Esophagus muscularis mucosa (tissue), 4 donors: ENCODE measurements at regions not wholly inside any gene's neighbourhood (a gene's known extent, or its start where the extent isn't known, plus 50 kb on each side); places are given as distances from the start of the nearest gene placed in this dataset.

Experiments
- DNase-seq: peaks from one replicate; pipeline ENCODE4 v3.0.0-alpha.2; 2017; ENCODE audit errors: extremely low spot score
- H3K27ac ChIP-seq, 4 donors: fragments of 200-600 bp; sonication (generic); replicated peaks in 1 of 4; 1 replicate in 3 of 4; 2 replicates in 1 of 4; pipeline ENCODE4 v1.5.1; 2016 to 2019; ENCODE audit warnings: mild to moderate bottlenecking in 1 of 4
- H3K27me3 ChIP-seq, 4 donors: fragments of 200-600 bp; sonication (generic); one replicate each; pipeline versions ENCODE4 v1.5.1 to v1.6.0; 2016 to 2019
- H3K36me3 ChIP-seq, 4 donors: fragments of 200-600 bp; sonication (generic); one replicate each; pipeline ENCODE4 v1.5.1; 2016 to 2019
- H3K4me1 ChIP-seq, 4 donors: fragments of 200-600 bp; sonication (generic); one replicate each; pipeline ENCODE4 v1.5.1; 2016 to 2019
- H3K4me3 ChIP-seq, 4 donors: fragments of 200-600 bp; sonication (generic); 1 replicate in 2 of 4; 2 replicates in 2 of 4; pipeline ENCODE4 v1.5.1; 2016 to 2019; ENCODE audit warnings: mild to moderate bottlenecking in 4 of 4, moderate library complexity in 1 of 4
- H3K9me3 ChIP-seq, 4 donors: fragments of 200-600 bp; sonication (generic); 1 replicate in 3 of 4; 2 replicates in 1 of 4; pipeline ENCODE4 v1.5.1; 2016 to 2019
- CTCF ChIP-seq, 3 experiments: fragments of 200-600 bp in 2 of 3; fragments of 450-650 bp in 1 of 3; sonication (generic) in 2 of 3; IDR thresholded peaks; one replicate each; pipeline ENCODE4 v1.5.1; 2017 to 2019; ENCODE audit warnings: antibody characterized with exemption in 3 of 3, mild to moderate bottlenecking in 2 of 3, moderate library complexity in 1 of 3
- EP300 ChIP-seq: sonication (generic); formaldehyde crosslinking; IDR thresholded peaks from one replicate; pipeline ENCODE4 v1.6.1; 2017; ENCODE audit warnings: antibody characterized with exemption
- POLR2A ChIP-seq: fragments of 450-650 bp; IDR thresholded peaks from one replicate; pipeline ENCODE4 v1.6.1; 2017; ENCODE audit warnings: antibody characterized with exemption, moderate library complexity, mild to moderate bottlenecking, low read depth
- POLR2AphosphoS5 ChIP-seq, 2 donors: sonication (generic); formaldehyde crosslinking; IDR thresholded peaks; one replicate each; pipeline ENCODE4 v1.6.1; 2017; ENCODE audit warnings: antibody characterized with exemption in 2 of 2
- WGBS: methylation state at CpG from one replicate; pipeline ENCODE4 v1.1.5; 2018; 5-methylcytosine and 5-hydroxymethylcytosine counted together
- intact Hi-C: fragments of 100-400 bp; cut with DNase I; formaldehyde crosslinking; loops from one replicate; pipeline ENCODE4 v1.15.1; 2023

- Histone ChIP-seq H3K4me1 (no peaks in the 10 kb centered on the region), H3K27ac (no peak overlapping the region), H3K9me3 (no peaks in the 10 kb centered on the region), H3K36me3 (no peaks in the 10 kb centered on the region), H3K4me3 (no peak overlapping the region), H3K27me3 (no peaks in the 10 kb centered on the region)
- intact Hi-C loops: no loop called here
- DNase-seq: no peak
- no peak for TF ChIP-seq POLR2AphosphoS5 (IDR thresholded peaks at IDR 0.05)
- TF ChIP-seq CTCF (IDR thresholded peaks at IDR 0.05): no peak
- TF ChIP-seq POLR2A: no peak
- TF ChIP-seq EP300: no peak
These were observed 431.3 kb upstream of the PKN2 start for GRCh38 chr1:88252745-88253144.

- no peak for DNase-seq
- Histone ChIP-seq H3K27ac (no peak overlapping the region), H3K4me1 (no peaks in the 10 kb centered on the region), H3K4me3 (no peak overlapping the region), H3K9me3 (no peaks in the 10 kb centered on the region), H3K36me3 (no peaks in the 10 kb centered on the region), H3K27me3 (no peaks in the 10 kb centered on the region)
- WGBS: 75% methylated on average over 1 of the region's 1 CpG
- TF ChIP-seq EP300: no peak
- no peak for TF ChIP-seq CTCF (IDR thresholded peaks at IDR 0.05)
- no peak for TF ChIP-seq POLR2AphosphoS5 (IDR thresholded peaks at IDR 0.05)
- no peak for TF ChIP-seq POLR2A
- intact Hi-C loops: no loop called here
These were observed 418.5 kb upstream of the PKN2 start for GRCh38 chr1:88265606-88266005.

- no peaks in the 10 kb centered on the region for H3K4me1 ChIP-seq
- intact Hi-C loops: no loop called here
These were observed 418.0 kb upstream of the PKN2 start for GRCh38 chr1:88266051-88266450.

GRCh38 chr1:88272216-88272615 lies 411.9 kb upstream of the PKN2 start:
- H3K4me1 ChIP-seq: peaks cover 0 to 9% (median 3%) of the 10 kb centered on the region in 4 donors
- intact Hi-C loops: no loop called here
- H3K4me3 ChIP-seq: no peak overlapping the region
- 98% methylated on average over 5 of the region's 5 CpGs for WGBS
- no peak overlapping the region for H3K27ac ChIP-seq
- H3K36me3 ChIP-seq: no peaks in the 10 kb centered on the region
- H3K27me3 ChIP-seq: no peaks in the 10 kb centered on the region
- H3K9me3 ChIP-seq: no peaks in the 10 kb centered on the region
- no peak for TF ChIP-seq POLR2A
- no peak for TF ChIP-seq EP300
- TF ChIP-seq POLR2AphosphoS5 (IDR thresholded peaks at IDR 0.05): no peak
- no peak for TF ChIP-seq CTCF (IDR thresholded peaks at IDR 0.05)
- DNase-seq: no peak

More at GRCh38 chr1:88266051-88266450, 418.0 kb upstream of the PKN2 start:
- no peak overlapping the region for H3K27ac ChIP-seq
- no peak for DNase-seq
- WGBS: 88% methylated on average over 1 of the region's 1 CpG
- H3K4me3 ChIP-seq: no peak overlapping the region
- TF ChIP-seq POLR2A (no peak), POLR2AphosphoS5 (IDR thresholded peaks at IDR 0.05) (no peak), CTCF (IDR thresholded peaks at IDR 0.05) (no peak), EP300 (no peak)
- no peaks in the 10 kb centered on the region for H3K27me3 ChIP-seq
- no peaks in the 10 kb centered on the region for H3K36me3 ChIP-seq
- no peaks in the 10 kb centered on the region for H3K9me3 ChIP-seq

GRCh38 chr1:88274431-88274830 lies 409.6 kb upstream of the PKN2 start:
- intact Hi-C loops: no loop called here
- no peaks in the 10 kb centered on the region for H3K27me3 ChIP-seq
- 88% methylated on average over 1 of the region's 1 CpG for WGBS
- H3K4me3 ChIP-seq: no peak overlapping the region
- TF ChIP-seq EP300 (no peak), POLR2A (no peak), CTCF (IDR thresholded peaks at IDR 0.05) (no peak), POLR2AphosphoS5 (IDR thresholded peaks at IDR 0.05) (no peak)
- no peaks in the 10 kb centered on the region for H3K9me3 ChIP-seq
- no peaks in the 10 kb centered on the region for H3K36me3 ChIP-seq
- no peak for DNase-seq
- peaks cover 0 to 9% (median 3%) of the 10 kb centered on the region in 4 donors for H3K4me1 ChIP-seq
- H3K27ac ChIP-seq: no peak overlapping the region
